Activated CD8-positive, alpha-beta T cell treated with anti-CD3 and anti-CD28 coated beads, Interleukin-2, amount 10 ng/mL, durations not matched to agents 7 days and 5 days (primary cell): ENCODE measurements at regions not wholly inside any gene's neighbourhood (a gene's known extent, or its start where the extent isn't known, plus 50 kb on each side); places are given as distances from the start of the nearest gene placed in this dataset.
A peak's percentile ranks its signal among the peaks of the same experiment; 100 is the strongest.
"Not testable (repeated sequence)": the region's sequence is repeated elsewhere in the genome, so short reads cannot be mapped to it uniquely, and the experiment has no call there.

ENCODE experiments used
- ATAC-seq: fragments of 150-1000 bp; cut with Tn5 transposase; one replicate; pipeline ENCODE4 v1.10.0; 2021; ENCODE audit warnings: moderate library complexity
- CTCF ChIA-PET: fragments of 350-600 bp; sonication (Branson Sonifier 250); formaldehyde crosslinking; loops from one replicate; lab custom pipeline; 2021; ENCODE audit warnings: antibody characterized with exemption; lab: Charles Lee
- POLR2A ChIA-PET: fragments of 350-600 bp; sonication (Branson Sonifier 250); formaldehyde crosslinking; loops from one replicate; lab custom pipeline; 2021; ENCODE audit warnings: antibody characterized with exemption; lab: Charles Lee
- DNase-seq: peaks from one replicate; pipeline ENCODE4 v3.0.0-alpha.2; 2020
- H3K27ac Mint-ChIP-seq: one replicate; pipeline ENCODE4 v1.8.0; 2021; ENCODE audit warnings: mild to moderate bottlenecking, mixed read lengths
- H3K27me3 Mint-ChIP-seq: one replicate; pipeline ENCODE4 v1.8.0; 2021; ENCODE audit warnings: low read depth, mixed read lengths
- H3K36me3 Mint-ChIP-seq: one replicate; pipeline ENCODE4 v1.8.0; 2021; ENCODE audit warnings: low read depth, mixed read lengths
- H3K4me1 Mint-ChIP-seq: one replicate; pipeline ENCODE4 v1.8.0; 2021; ENCODE audit warnings: low read depth, mixed read lengths
- H3K4me3 Mint-ChIP-seq: one replicate; pipeline ENCODE4 v1.8.0; 2021; ENCODE audit warnings: mild to moderate bottlenecking, mixed read lengths
- H3K9me3 Mint-ChIP-seq: one replicate; pipeline ENCODE4 v1.8.0; 2022; ENCODE audit warnings: mixed read lengths; ENCODE audit not compliant: insufficient read depth

DNA sequence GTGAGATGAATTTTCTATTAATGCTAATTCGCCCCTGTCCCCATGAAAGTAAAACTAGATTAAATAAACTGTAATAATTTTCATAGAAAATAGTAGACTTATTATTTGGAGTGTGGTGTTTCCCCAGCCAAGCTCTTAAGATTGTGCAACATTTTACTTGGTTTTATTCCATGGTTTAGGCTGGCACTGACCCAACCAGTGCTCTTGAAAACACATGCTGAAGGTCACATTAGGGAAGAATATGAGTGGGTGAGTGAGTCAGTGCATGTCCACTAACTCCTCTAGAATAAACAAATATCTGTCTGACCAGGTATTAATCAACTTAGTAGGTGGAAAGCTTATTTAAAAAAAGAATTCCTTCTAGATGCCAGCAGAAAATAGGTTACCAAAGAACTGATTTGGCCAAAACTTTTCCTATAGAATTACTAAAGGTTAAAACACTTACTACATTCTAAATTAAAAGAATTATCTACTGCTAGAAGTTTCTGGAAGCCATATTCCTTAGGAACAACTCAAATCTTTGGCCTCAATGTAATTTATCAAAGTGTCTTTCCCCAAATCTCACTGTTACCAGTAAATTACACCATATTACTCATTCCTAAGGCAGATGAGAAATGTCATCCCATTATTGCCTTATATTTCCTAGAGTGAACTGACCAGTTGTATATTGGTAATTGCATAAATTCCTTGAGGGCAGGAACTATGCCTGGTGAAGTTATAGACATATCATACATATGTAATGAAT, 89.7 kb upstream of the RGS1 start:
- Mint-ChIP-seq H3K4me3 (no peak overlapping the region), H3K27me3 (no peaks in the 10 kb centered on the region), H3K9me3 (peaks cover 4% of the 10 kb centered on the region), H3K27ac (no peak overlapping the region), H3K36me3 (no peaks in the 10 kb centered on the region), H3K4me1 (no peaks in the 10 kb centered on the region)
- ChIA-PET CTCF (interaction anchor here (1.5 kb wide), 1 partner anchor 11 kb away, joined by 6 read pairs; no protein-coding TSS in a partner anchor), POLR2A (no interaction called here)
- no peak for ATAC-seq
- no peak for DNase-seq

DNA sequence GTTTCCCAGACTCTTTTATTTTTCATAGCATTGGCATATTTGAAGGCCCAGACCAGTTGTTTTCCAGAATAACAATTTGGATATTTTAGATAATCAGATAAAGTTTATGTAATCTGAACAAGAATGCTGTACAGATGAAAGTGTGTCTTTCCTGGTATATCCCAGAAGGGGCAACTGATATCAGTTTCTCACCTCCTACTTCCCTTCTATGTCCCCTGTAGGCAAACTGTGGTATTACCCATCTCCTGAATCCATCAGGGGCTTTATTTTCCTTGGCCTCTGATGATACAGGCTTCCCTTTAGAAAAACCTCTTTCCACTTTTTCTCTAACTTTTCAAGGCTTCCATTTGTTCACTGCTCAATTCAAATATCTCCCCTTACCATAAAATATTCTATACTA, 87.5 kb upstream of the RGS1 start:
- CTCF ChIA-PET = no interaction called here
- H3K27ac Mint-ChIP-seq = no peak overlapping the region
- H3K4me1 Mint-ChIP-seq = no peaks in the 10 kb centered on the region
- DNase-seq (no peak), ATAC-seq (no peak)
- H3K9me3 Mint-ChIP-seq = peaks cover 4% of the 10 kb centered on the region
- H3K27me3 Mint-ChIP-seq = no peaks in the 10 kb centered on the region
- H3K36me3 Mint-ChIP-seq = no peaks in the 10 kb centered on the region
- H3K4me3 Mint-ChIP-seq = no peak overlapping the region
- POLR2A ChIA-PET = no interaction called here

DNA sequence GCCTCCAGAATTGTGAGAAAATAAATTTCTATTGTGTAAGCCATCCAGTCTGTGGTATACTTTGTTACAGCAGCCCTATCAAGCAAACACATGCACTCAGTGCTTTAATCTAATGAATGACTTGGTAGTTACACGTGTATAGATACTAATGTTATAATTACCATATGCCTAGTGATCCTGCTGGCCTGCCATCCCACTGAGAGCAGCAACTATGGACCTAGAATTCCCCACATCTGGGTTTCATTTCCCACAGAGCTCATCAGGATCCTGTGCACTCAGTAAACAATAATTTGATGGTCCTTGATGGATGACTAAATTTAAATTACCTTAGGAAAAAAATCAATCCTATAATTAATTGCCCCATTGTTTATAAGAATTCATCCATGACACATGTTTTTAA, 86.5 kb upstream of the RGS1 start:
- Mint-ChIP-seq H3K27me3 (no peaks in the 10 kb centered on the region), H3K36me3 (no peaks in the 10 kb centered on the region), H3K27ac (no peak overlapping the region), H3K4me3 (no peak overlapping the region), H3K4me1 (no peaks in the 10 kb centered on the region), H3K9me3 (peaks cover under 1% of the 10 kb centered on the region)
- DNase-seq = no peak
- ATAC-seq = no peak
- CTCF ChIA-PET = no interaction called here
- POLR2A ChIA-PET = no interaction called here

DNA sequence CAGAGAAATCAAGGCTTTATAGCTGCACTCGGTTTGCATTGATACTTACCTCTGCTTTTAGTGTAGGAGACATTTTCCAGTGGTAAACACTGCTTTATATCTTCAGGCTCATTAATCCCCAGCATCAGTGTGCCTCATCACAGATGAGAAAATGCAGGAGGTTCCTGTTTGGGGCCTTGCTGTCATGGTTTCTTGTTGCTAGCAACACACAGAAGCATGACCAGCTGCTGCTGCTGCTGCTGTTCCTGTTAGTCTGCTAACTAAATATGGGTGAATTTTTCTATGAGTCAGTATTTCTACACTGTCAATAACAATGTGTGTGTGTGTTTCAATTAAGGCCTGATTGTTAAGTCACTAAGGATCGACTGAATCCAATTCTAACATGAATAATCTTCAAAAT, 85.8 kb upstream of the RGS1 start:
- DNase-seq (no peak), ATAC-seq (peak; percentile 39)
- Mint-ChIP-seq H3K9me3 (no peaks in the 10 kb centered on the region), H3K36me3 (no peaks in the 10 kb centered on the region), H3K27me3 (no peaks in the 10 kb centered on the region), H3K4me3 (no peak overlapping the region), H3K4me1 (no peaks in the 10 kb centered on the region), H3K27ac (no peak overlapping the region)
- CTCF ChIA-PET = interaction anchor here (1.1 to 1.3 kb wide), 2 partner anchors 119 to 122 kb away, joined by 4 read pairs; no protein-coding TSS in a partner anchor
- POLR2A ChIA-PET = no interaction called here

DNA sequence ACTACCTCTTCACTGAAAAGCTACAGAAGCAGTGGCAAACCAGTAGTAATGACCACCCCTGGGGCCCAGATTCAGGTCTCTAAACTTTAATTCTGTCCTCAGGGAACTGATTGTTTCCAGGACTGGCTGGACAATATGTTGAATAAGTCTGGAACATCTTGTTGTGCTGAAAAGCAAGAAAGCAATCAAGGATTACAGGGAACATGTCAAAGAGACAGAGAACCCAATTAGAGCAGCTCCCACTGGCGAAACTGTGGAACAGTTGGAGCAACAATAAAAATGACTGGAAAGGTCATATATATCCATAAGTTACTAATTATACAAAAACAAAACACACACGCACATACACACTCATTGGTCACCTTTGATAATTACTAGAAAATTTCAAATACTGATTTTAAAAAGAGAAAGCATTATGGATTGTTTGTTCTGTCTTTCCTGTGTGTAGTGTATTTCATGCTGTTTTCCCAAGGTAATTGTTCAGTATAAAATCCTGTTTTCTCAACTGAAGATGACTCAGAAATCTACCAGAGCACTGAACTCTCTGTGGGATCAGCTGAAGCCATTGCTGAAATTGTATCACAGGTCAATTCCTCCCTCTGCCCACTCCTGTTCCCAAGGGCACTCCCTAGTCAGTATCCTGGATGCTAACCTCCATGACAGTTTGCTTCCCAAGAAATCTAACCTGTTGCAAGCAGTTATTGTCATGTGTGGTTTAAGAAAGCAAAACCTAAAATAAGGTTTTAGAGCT, 83.6 kb upstream of the RGS1 start:
- Mint-ChIP-seq H3K27ac (no peak overlapping the region), H3K9me3 (no peaks in the 10 kb centered on the region), H3K4me3 (no peak overlapping the region), H3K27me3 (no peaks in the 10 kb centered on the region), H3K4me1 (no peaks in the 10 kb centered on the region), H3K36me3 (no peaks in the 10 kb centered on the region)
- no peak for DNase-seq
- no peak for ATAC-seq
- ChIA-PET POLR2A (no interaction called here), CTCF (interaction anchor here (1.2 to 3.0 kb wide), 3 partner anchors 14 to 90 kb away, joined by 3 to 6 read pairs (median 6); no protein-coding TSS in a partner anchor)

DNA sequence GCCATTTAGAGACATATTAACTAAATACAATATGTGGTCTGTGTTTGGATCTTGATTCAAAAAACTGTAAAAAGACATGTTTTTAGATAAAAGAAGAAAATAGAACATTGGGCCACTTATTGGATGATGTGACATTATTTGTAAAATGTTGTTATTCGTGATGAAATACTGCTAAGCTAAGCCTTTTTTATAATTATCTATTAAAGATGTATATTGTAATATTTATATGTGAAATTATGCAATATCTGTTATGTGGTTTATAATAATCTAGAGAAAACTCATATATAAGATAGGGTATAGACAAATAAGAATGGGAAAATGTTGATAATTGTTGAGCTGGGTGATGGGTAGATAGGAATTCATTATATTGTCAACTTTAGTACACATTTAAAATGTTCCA, 82.0 kb upstream of the RGS1 start:
- H3K4me1 Mint-ChIP-seq = peaks cover 5% of the 10 kb centered on the region
- no peak overlapping the region for H3K4me3 Mint-ChIP-seq
- H3K36me3 Mint-ChIP-seq = peaks cover 2% of the 10 kb centered on the region
- DNase-seq (no peak), ATAC-seq (no peak)
- no peaks in the 10 kb centered on the region for H3K9me3 Mint-ChIP-seq
- H3K27ac Mint-ChIP-seq = no peak overlapping the region
- no peaks in the 10 kb centered on the region for H3K27me3 Mint-ChIP-seq
- ChIA-PET CTCF (interaction anchor here (1.9 to 3.0 kb wide), 2 partner anchors 16 to 19 kb away, joined by 6 read pairs; no protein-coding TSS in a partner anchor), POLR2A (no interaction called here)

DNA sequence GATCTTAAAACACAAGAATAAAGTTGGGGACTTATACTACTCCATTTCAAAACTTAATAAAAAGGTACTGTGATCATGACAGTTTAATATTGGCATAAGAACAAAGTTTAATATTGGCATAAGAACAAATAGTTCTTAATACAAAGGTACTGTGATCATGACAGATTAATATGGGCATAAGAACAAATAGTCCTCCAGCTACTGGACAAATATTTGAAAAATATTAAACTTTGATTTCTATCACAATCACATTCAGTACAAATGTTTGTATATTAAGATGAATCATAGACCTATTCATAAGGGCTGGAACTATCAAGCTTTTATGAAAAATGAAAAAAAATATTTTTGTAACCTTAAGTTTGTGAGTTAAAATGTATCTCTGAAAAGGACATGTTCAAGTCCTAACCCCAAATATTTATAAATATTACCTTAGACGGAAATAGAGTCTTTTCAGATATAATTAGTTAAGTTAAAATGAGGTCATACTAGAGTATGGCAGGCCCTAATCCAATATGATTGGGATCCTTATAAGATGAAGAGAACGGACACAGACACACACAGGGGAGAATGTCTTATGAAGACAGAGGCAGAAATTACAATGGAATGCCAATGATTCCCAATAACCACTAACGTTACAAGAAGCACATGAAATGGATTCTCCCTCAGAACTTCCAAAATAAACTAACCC, 79.1 kb upstream of the RGS1 start:
- H3K4me1 Mint-ChIP-seq = peaks cover 5% of the 10 kb centered on the region
- H3K36me3 Mint-ChIP-seq = peaks cover 2% of the 10 kb centered on the region
- DNase-seq (no peak), ATAC-seq (no peak)
- peaks cover 6% of the 10 kb centered on the region for H3K9me3 Mint-ChIP-seq
- no peak overlapping the region for H3K27ac Mint-ChIP-seq
- ChIA-PET POLR2A (no interaction called here), CTCF (no interaction called here)
- H3K27me3 Mint-ChIP-seq = no peaks in the 10 kb centered on the region
- H3K4me3 Mint-ChIP-seq = no peak overlapping the region

DNA sequence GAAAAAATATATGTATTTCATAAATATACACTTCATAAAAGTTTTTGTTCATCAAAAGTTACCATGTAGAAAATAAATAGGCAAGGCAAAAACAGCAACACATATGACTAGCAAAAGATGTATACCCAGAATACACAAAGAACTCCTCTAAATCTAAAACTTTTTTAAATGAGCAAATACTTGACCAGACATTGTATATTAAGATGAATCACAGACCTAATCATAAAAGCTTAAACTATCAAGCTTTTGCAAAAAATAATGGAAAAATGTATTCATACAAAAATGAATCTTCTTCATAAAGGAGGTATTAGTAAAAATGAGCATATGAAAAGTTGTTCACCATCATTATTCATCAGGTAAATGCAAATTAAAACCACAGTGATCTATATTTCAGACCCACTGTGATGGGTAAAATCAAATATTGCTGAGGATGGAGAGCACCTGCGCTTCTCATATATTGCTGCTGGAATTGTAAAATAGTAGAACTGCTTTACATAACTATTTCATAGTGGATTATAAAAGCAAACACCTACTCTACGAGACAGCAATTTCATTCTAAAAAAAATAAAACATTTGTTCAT, 78.3 kb upstream of the RGS1 start:
- ChIA-PET POLR2A (no interaction called here), CTCF (no interaction called here)
- peaks cover 6% of the 10 kb centered on the region for H3K9me3 Mint-ChIP-seq
- DNase-seq (no peak), ATAC-seq (no peak)
- H3K4me3 Mint-ChIP-seq = no peak overlapping the region
- H3K36me3 Mint-ChIP-seq = peaks cover 2% of the 10 kb centered on the region
- no peak overlapping the region for H3K27ac Mint-ChIP-seq
- H3K27me3 Mint-ChIP-seq = no peaks in the 10 kb centered on the region
- H3K4me1 Mint-ChIP-seq = peaks cover 5% of the 10 kb centered on the region

DNA sequence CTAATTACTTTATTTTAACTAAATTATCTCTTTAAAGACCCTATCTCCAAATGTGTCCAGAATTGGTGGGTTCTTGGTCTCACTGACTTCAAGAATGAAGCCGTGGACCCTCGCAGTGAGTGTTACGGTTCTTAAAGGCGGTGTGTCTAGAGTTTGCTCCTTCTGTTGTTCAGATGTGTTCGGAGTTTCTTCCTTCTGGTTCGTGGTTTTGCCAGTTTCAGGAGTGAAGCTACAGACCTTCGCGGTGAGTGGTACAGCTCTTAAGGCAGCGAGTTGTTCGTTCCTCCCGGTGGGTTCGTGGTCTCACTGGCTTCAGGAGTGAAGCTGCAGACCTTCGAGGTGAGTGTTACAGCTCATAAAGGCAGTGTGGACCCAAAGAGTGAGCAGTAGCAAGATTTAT, 77.5 kb upstream of the RGS1 start:
- H3K4me3 Mint-ChIP-seq, ATAC-seq, H3K27me3 Mint-ChIP-seq, H3K27ac Mint-ChIP-seq, H3K9me3 Mint-ChIP-seq, H3K4me1 Mint-ChIP-seq, H3K36me3 Mint-ChIP-seq, CTCF ChIA-PET, DNase-seq, POLR2A ChIA-PET: not testable (repeated sequence)

DNA sequence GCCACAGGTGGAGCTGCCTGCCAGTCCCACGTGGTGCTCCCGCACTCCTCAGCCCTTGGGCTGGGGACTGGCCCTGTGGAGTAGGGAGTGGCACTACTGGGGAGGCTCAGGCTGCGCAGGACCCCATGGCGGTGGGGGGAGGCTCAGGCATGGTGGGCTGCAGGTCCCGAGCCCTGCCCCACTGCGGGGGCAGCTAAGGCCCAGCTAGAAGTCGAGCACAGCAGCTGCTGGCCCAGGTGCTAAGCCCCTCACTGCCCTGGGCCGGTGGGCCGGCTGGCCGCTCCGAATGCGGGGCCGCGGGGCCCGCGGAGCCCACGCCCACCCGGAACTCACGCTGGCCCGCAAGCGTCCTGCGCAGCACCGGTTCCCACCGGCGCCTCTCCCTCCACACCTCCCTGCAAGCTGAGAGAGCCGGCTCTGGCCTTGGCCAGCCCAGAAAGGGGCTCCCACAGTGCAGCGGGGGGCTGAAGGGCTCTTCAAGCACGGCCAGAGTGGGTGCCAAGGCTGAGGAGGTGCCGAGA, 76.5 kb upstream of the RGS1 start:
- H3K4me1 Mint-ChIP-seq, CTCF ChIA-PET, ATAC-seq, H3K9me3 Mint-ChIP-seq, DNase-seq, H3K36me3 Mint-ChIP-seq, POLR2A ChIA-PET, H3K27ac Mint-ChIP-seq, H3K27me3 Mint-ChIP-seq, H3K4me3 Mint-ChIP-seq: not testable (repeated sequence)

DNA sequence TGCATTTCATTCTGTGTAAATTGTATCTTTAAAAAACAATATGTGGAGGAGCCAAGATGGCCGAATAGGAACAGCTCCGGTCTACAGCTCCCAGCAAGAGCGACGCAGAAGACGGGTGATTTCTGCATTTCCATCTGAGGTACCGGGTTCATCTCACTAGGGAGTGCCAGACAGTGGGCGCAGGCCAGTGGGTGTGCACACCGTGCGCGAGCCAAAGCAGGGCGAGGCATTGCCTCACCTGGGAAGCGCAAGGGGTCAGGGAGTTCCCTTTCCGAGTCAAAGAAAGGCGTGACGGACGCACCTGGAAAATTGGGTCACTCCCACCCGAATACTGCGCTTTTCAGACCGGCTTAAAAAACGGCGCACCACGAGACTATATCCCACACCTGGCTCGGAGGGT, 75.0 kb upstream of the RGS1 start:
- CTCF ChIA-PET, H3K4me1 Mint-ChIP-seq, H3K4me3 Mint-ChIP-seq, H3K27ac Mint-ChIP-seq, H3K27me3 Mint-ChIP-seq, ATAC-seq, H3K36me3 Mint-ChIP-seq, POLR2A ChIA-PET, DNase-seq, H3K9me3 Mint-ChIP-seq: not testable (repeated sequence)
